SK-N-SH (cell line): ENCODE measurements at regions not wholly inside any gene's neighbourhood (a gene's known extent, or its start where the extent isn't known, plus 50 kb on each side); places are given as distances from the start of the nearest gene placed in this dataset.

Experiments
- CTCF ChIA-PET: fragments of 300-600, 350-600 bp; formaldehyde crosslinking; extraction: SDS; loops from one replicate; lab custom pipeline; 2021; lab: Yijun Ruan, JAX
- POLR2A ChIA-PET: fragments of 350-600 bp; sonication (Branson Sonifier 250); formaldehyde crosslinking; extraction: SDS; loops from one replicate; lab custom pipeline; 2020; ENCODE audit warnings: antibody characterized with exemption, inconsistent platforms; lab: Yijun Ruan, JAX
- DNase-seq: peaks from one replicate; pipeline ENCODE4 v3.0.0; 2012
- H2AFZ ChIP-seq: fragments of 200-600 bp; sonication (generic); 2 replicates; pipeline ENCODE4 v1.8.1; 2016; ENCODE audit warnings: antibody characterized with exemption, mild to moderate bottlenecking, low read depth
- H3F3A ChIP-seq: fragments of 200-600 bp; sonication (generic); replicated peaks from 2 replicates; pipeline ENCODE3; 2016; ENCODE audit warnings: antibody characterized with exemption, mild to moderate bottlenecking; ENCODE audit not compliant: insufficient read depth
- H3K27ac ChIP-seq, 2 experiments: fragments of 200-500 bp in 1 of 2; fragments of 200-600 bp in 1 of 2; sonication (Bioruptor generic) in 1 of 2; sonication (generic), shearing (Covaris generic) in 1 of 2; 2 replicates each; pipeline versions ENCODE4 v1.5.1 to v1.6.1; 2014 to 2016; ENCODE audit warnings: low read depth in 2 of 2, inconsistent platforms in 1 of 2, low read length in 1 of 2, mild to moderate bottlenecking in 1 of 2, mixed read lengths in 1 of 2
- H3K27me3 ChIP-seq: fragments of 200-600 bp; sonication (generic), shearing (Covaris generic); 2 replicates; pipeline ENCODE4 v1.6.1; 2016; ENCODE audit warnings: mixed run types; ENCODE audit not compliant: insufficient read depth
- H3K36me3 ChIP-seq, 2 experiments: fragments of 200-500 bp in 1 of 2; fragments of 200-600 bp in 1 of 2; sonication (Bioruptor generic) in 1 of 2; sonication (generic) in 1 of 2; replicated peaks in 1 of 2; 2 replicates each; pipeline versions ENCODE3 to v1.5.1; 2014 to 2016; ENCODE audit warnings: low read length in 1 of 2, mild to moderate bottlenecking in 1 of 2; ENCODE audit not compliant: insufficient read depth in 2 of 2, control insufficient read depth in 1 of 2
- H3K4me1 ChIP-seq, 2 experiments: fragments of 200-500 bp in 1 of 2; fragments of 200-600 bp in 1 of 2; sonication (Bioruptor generic) in 1 of 2; sonication (generic), shearing (Covaris generic) in 1 of 2; 2 replicates each; pipeline versions ENCODE4 v1.5.1 to v1.6.1; 2014 to 2016; ENCODE audit warnings: low read depth in 1 of 2, low read length in 1 of 2, mixed run types in 1 of 2; ENCODE audit not compliant: insufficient read depth in 2 of 2, control insufficient read depth in 1 of 2
- H3K4me2 ChIP-seq: fragments of 200-600 bp; sonication (generic), shearing (Covaris generic); 2 replicates; pipeline ENCODE4 v1.6.1; 2017; ENCODE audit warnings: mixed run types
- H3K4me3 ChIP-seq, 2 experiments: fragments of 200-500 bp in 1 of 2; fragments of 200-600 bp in 1 of 2; sonication (Bioruptor generic) in 1 of 2; sonication (generic), shearing (Covaris generic) in 1 of 2; 2 replicates each; pipeline versions ENCODE4 v1.5.1 to v1.8.1; 2014 to 2016; ENCODE audit warnings: low read depth in 2 of 2, inconsistent platforms in 1 of 2, low read length in 1 of 2, mild to moderate bottlenecking in 1 of 2, mixed read lengths in 1 of 2, moderate library complexity in 1 of 2
- H3K79me2 ChIP-seq: fragments of 200-600 bp; sonication (generic); 2 replicates; pipeline ENCODE4 v1.8.1; 2017; ENCODE audit warnings: mild to moderate bottlenecking; ENCODE audit not compliant: insufficient read depth
- H3K9ac ChIP-seq: fragments of 200-600 bp; sonication (generic); 2 replicates; pipeline ENCODE4 v1.6.1; 2017; ENCODE audit warnings: mixed run types
- H3K9me2 ChIP-seq: fragments of 200-600 bp; sonication (generic); 2 replicates; pipeline ENCODE4 v1.6.1; 2017; ENCODE audit warnings: mixed run types
- H3K9me3 ChIP-seq: fragments of 200-600 bp; sonication (generic); 2 replicates; pipeline ENCODE4 v1.6.1; 2017; ENCODE audit warnings: mixed run types, mild to moderate bottlenecking, moderate library complexity
- H4K20me1 ChIP-seq: fragments of 200-600 bp; sonication (generic); 2 replicates; pipeline ENCODE4 v1.6.1; 2017; ENCODE audit warnings: mild to moderate bottlenecking, mixed run types; ENCODE audit not compliant: insufficient read depth
- CTCF ChIP-seq: fragments of 200-600 bp; sonication (generic); IDR thresholded peaks from 2 replicates; pipeline ENCODE4 v1.6.1; 2017; ENCODE audit warnings: antibody characterized with exemption, mild to moderate bottlenecking, moderate library complexity
- EZH2phosphoT487 ChIP-seq: fragments of 200-600 bp; sonication (generic); IDR thresholded peaks from 2 replicates; pipeline ENCODE4 v1.6.1; 2017; ENCODE audit warnings: low read depth, mixed run types, mild to moderate bottlenecking, antibody characterized with exemption, moderate library complexity, borderline replicate concordance
- FOSL2 ChIP-seq: IDR thresholded peaks from 2 replicates; pipeline ENCODE4 v1.4.0; 2012; ENCODE audit warnings: low read depth, mild to moderate bottlenecking, moderate library complexity, borderline replicate concordance
- GATA2 ChIP-seq: sonication (generic); formaldehyde crosslinking; IDR thresholded peaks from 2 replicates; pipeline ENCODE4 v1.5.0; 2020; ENCODE audit warnings: mild to moderate bottlenecking, missing genetic modification reagents
- NRF1 ChIP-seq: IDR thresholded peaks from 2 replicates; pipeline ENCODE4 v1.6.1; 2012; ENCODE audit warnings: low read depth, mild to moderate bottlenecking, low read length
- RAD21 ChIP-seq: IDR thresholded peaks from 2 replicates; pipeline ENCODE4 v1.6.1; 2012; ENCODE audit warnings: mild to moderate bottlenecking, low read length
- RCOR1 ChIP-seq: fragments of 150-350 bp; IDR thresholded peaks from 2 replicates; pipeline ENCODE4 v1.6.1; 2017; ENCODE audit warnings: antibody characterized with exemption, low read length
- RXRA ChIP-seq: IDR thresholded peaks from 2 replicates; pipeline ENCODE4 v1.4.0; 2012; ENCODE audit warnings: low read depth, mild to moderate bottlenecking, borderline replicate concordance
- SIN3A ChIP-seq: IDR thresholded peaks from 2 replicates; pipeline ENCODE4 v1.6.1; 2012; ENCODE audit warnings: low read depth, mild to moderate bottlenecking, low read length, moderate library complexity, borderline replicate concordance
- SMC3 ChIP-seq: IDR thresholded peaks from 2 replicates; pipeline ENCODE4 v1.6.1; 2012; ENCODE audit warnings: low read depth, low read length, improper control_type of control experiment
- TCF12 ChIP-seq: IDR thresholded peaks from 2 replicates; pipeline ENCODE4 v1.4.0; 2012
- USF2 ChIP-seq: fragments of 150-350 bp; IDR thresholded peaks from 2 replicates; pipeline ENCODE4 v1.6.1; 2017; ENCODE audit warnings: antibody characterized with exemption, low read length, low read depth, borderline replicate concordance
- ZBTB33 ChIP-seq: IDR thresholded peaks from 2 replicates; pipeline ENCODE4 v1.4.0; 2012; ENCODE audit warnings: low read depth, borderline replicate concordance
- WGBS: methylation state at CpG from one replicate; pipeline ENCODE4 v1.1.6; 2017; ENCODE audit warnings: low lambda C conversion rate; 5-methylcytosine and 5-hydroxymethylcytosine counted together
- TF ChIP-seq, protein P1 (sequence below): IDR thresholded peaks from 2 replicates; pipeline ENCODE4; 2012

- H3K9ac ChIP-seq: no peak overlapping the region
- H3K4me1 ChIP-seq: peaks cover 0 to 7% of the 10 kb centered on the region in 2 experiments; a peak in 1 of 4 replicates
- no peaks in the 10 kb centered on the region for H3K9me2 ChIP-seq
- no peaks in the 10 kb centered on the region for H3F3A ChIP-seq
- peak; percentile 34 for DNase-seq
- no peaks in the 10 kb centered on the region for H4K20me1 ChIP-seq
- no peaks in the 10 kb centered on the region for H3K27me3 ChIP-seq
- POLR2A ChIA-PET: no interaction called here
- H2AFZ ChIP-seq: no peak overlapping the region
- peak; percentile 48; the same call in 1 of the 2 replicates for TF ChIP-seq SMC3
- TF ChIP-seq FOSL2: no peak
- TF ChIP-seq USF2: no peak
- no peak for TF ChIP-seq NRF1
- no peak for TF ChIP-seq ZBTB33
- TF ChIP-seq GATA2 (CRISPR knock-in tag): no peak
- no peak for TF ChIP-seq RXRA
- TF ChIP-seq SIN3A: no peak
- TF ChIP-seq, protein P1, sequence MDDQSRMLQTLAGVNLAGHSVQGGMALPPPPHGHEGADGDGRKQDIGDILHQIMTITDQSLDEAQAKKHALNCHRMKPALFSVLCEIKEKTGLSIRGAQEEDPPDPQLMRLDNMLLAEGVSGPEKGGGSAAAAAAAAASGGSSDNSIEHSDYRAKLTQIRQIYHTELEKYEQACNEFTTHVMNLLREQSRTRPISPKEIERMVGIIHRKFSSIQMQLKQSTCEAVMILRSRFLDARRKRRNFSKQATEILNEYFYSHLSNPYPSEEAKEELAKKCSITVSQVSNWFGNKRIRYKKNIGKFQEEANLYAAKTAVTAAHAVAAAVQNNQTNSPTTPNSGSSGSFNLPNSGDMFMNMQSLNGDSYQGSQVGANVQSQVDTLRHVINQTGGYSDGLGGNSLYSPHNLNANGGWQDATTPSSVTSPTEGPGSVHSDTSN: peak; percentile 50
- peak; percentile 77 for TF ChIP-seq CTCF
- TF ChIP-seq EZH2phosphoT487: no peak
- peak; percentile 79 for TF ChIP-seq RAD21
- no peak for TF ChIP-seq TCF12
- no peak for TF ChIP-seq RCOR1
- TF ChIP-seq, all 33 proteins: peak for 4
- H3K4me3 ChIP-seq: no peak overlapping the region
- no peaks in the 10 kb centered on the region for H3K36me3 ChIP-seq
- no peaks in the 10 kb centered on the region for H3K9me3 ChIP-seq
- CTCF ChIA-PET: interaction anchor here (0.5 to 3.2 kb wide), 16 partner anchors 9 to 693 kb away, joined by 3 to 26 read pairs (median 4); no protein-coding TSS in a partner anchor
- no peaks in the 10 kb centered on the region for H3K79me2 ChIP-seq
- no peak overlapping the region for H3K27ac ChIP-seq
- 30% methylated on average over 11 of the region's 11 CpGs for WGBS
- H3K4me2 ChIP-seq: no peak overlapping the region
Measured at GRCh38 chr4:129344058-129344457, 248.1 kb downstream of the C4orf33 start.
